ENCODE measurements at regions not wholly inside any gene's neighbourhood (a gene's known extent, or its start where the extent isn't known, plus 50 kb on each side); places are given as distances from the start of the nearest gene placed in this dataset.
"Not testable (repeated sequence)": the region's sequence is repeated elsewhere in the genome, so short reads cannot be mapped to it uniquely, and the experiment has no call there.

GRCh38 chr16:29203046-29203932 lies 203.2 kb downstream of the NPIPB11 start:
- H3K9me3 ChIP-seq (ENCODE audit: control insufficient read depth, low read length); H3K36me3 ChIP-seq (ENCODE audit: control insufficient read depth in 1 of 2, insufficient read depth in 2 of 2, low read length in 1 of 2); H3K4me3 ChIP-seq (ENCODE audit: low read length in 2 of 2); intact Hi-C loops (cut with DNase I); H3K4me1 ChIP-seq (ENCODE audit: control insufficient read depth in 1 of 2, insufficient read depth in 2 of 2, low read length in 2 of 2); H3K27me3 ChIP-seq (ENCODE audit: control insufficient read depth in 1 of 2, insufficient read depth in 2 of 2, low read length in 1 of 2); H3K27ac ChIP-seq (ENCODE audit: low read depth in 1 of 2, low read length in 2 of 2); ATAC-seq (ENCODE audit: low FRiP score): not testable (repeated sequence)
- 91 to 95% methylated on average over 28 to 30 of the region's 30 CpGs for WGBS, 2 donors
- DNase-seq, result peak in 1 of 2 donors; percentile 70

GRCh38 chr16:29202642-29203041 lies 203.9 kb downstream of the NPIPB11 start:
- H3K4me3 ChIP-seq (ENCODE audit: low read length in 2 of 2); ATAC-seq (ENCODE audit: low FRiP score); H3K9me3 ChIP-seq (ENCODE audit: control insufficient read depth, low read length); H3K27me3 ChIP-seq (ENCODE audit: control insufficient read depth in 1 of 2, insufficient read depth in 2 of 2, low read length in 1 of 2); intact Hi-C loops (cut with DNase I); H3K36me3 ChIP-seq (ENCODE audit: control insufficient read depth in 1 of 2, insufficient read depth in 2 of 2, low read length in 1 of 2); H3K4me1 ChIP-seq (ENCODE audit: control insufficient read depth in 1 of 2, insufficient read depth in 2 of 2, low read length in 2 of 2); H3K27ac ChIP-seq (ENCODE audit: low read depth in 1 of 2, low read length in 2 of 2): not testable (repeated sequence)
- 80 to 83% methylated on average over 10 of the region's 10 CpGs for WGBS, 2 donors
- DNase-seq, result peak in 1 of 2 donors; percentile 34

GRCh38 chr16:29202025-29202632 lies 204.4 kb downstream of the NPIPB11 start:
- H3K4me3 ChIP-seq (ENCODE audit: low read length in 2 of 2); H3K27ac ChIP-seq (ENCODE audit: low read depth in 1 of 2, low read length in 2 of 2); H3K27me3 ChIP-seq (ENCODE audit: control insufficient read depth in 1 of 2, insufficient read depth in 2 of 2, low read length in 1 of 2); intact Hi-C loops (cut with DNase I); H3K9me3 ChIP-seq (ENCODE audit: control insufficient read depth, low read length); H3K36me3 ChIP-seq (ENCODE audit: control insufficient read depth in 1 of 2, insufficient read depth in 2 of 2, low read length in 1 of 2); H3K4me1 ChIP-seq (ENCODE audit: control insufficient read depth in 1 of 2, insufficient read depth in 2 of 2, low read length in 2 of 2): not testable (repeated sequence)
- WGBS, 2 donors, result 61 to 85% methylated on average over 8 of the region's 8 CpGs
- ATAC-seq (ENCODE audit: low FRiP score), result peak; percentile 65
- peak in 1 of 2 donors; percentile 63 for DNase-seq

- DNase-seq (peak in 1 of 2 donors; percentile 74), ATAC-seq (ENCODE audit: low FRiP score) (peak; percentile 51)
- H3K27me3 ChIP-seq (ENCODE audit: control insufficient read depth in 1 of 2, insufficient read depth in 2 of 2, low read length in 1 of 2); H3K27ac ChIP-seq (ENCODE audit: low read depth in 1 of 2, low read length in 2 of 2); H3K9me3 ChIP-seq (ENCODE audit: control insufficient read depth, low read length); H3K4me1 ChIP-seq (ENCODE audit: control insufficient read depth in 1 of 2, insufficient read depth in 2 of 2, low read length in 2 of 2); H3K36me3 ChIP-seq (ENCODE audit: control insufficient read depth in 1 of 2, insufficient read depth in 2 of 2, low read length in 1 of 2); intact Hi-C loops (cut with DNase I); H3K4me3 ChIP-seq (ENCODE audit: low read length in 2 of 2): not testable (repeated sequence)
- WGBS, 2 donors, result 76 to 85% methylated on average over 24 to 25 of the region's 25 CpGs
These were observed 205.1 kb downstream of the NPIPB11 start for GRCh38 chr16:29201296-29202024.

- H3K4me1 ChIP-seq (ENCODE audit: control insufficient read depth in 1 of 2, insufficient read depth in 2 of 2, low read length in 2 of 2); H3K4me3 ChIP-seq (ENCODE audit: low read length in 2 of 2); H3K36me3 ChIP-seq (ENCODE audit: control insufficient read depth in 1 of 2, insufficient read depth in 2 of 2, low read length in 1 of 2); intact Hi-C loops (cut with DNase I); H3K27me3 ChIP-seq (ENCODE audit: control insufficient read depth in 1 of 2, insufficient read depth in 2 of 2, low read length in 1 of 2); H3K27ac ChIP-seq (ENCODE audit: low read depth in 1 of 2, low read length in 2 of 2); DNase-seq; ATAC-seq (ENCODE audit: low FRiP score); H3K9me3 ChIP-seq (ENCODE audit: control insufficient read depth, low read length): not testable (repeated sequence)
- 85 to 91% methylated on average over 6 to 9 of the region's 9 CpGs for WGBS, 2 donors
These were observed 205.8 kb downstream of the NPIPB11 start for GRCh38 chr16:29200681-29201080.

- H3K27me3 ChIP-seq (ENCODE audit: control insufficient read depth in 1 of 2, insufficient read depth in 2 of 2, low read length in 1 of 2); H3K4me3 ChIP-seq (ENCODE audit: low read length in 2 of 2); H3K27ac ChIP-seq (ENCODE audit: low read depth in 1 of 2, low read length in 2 of 2); H3K36me3 ChIP-seq (ENCODE audit: control insufficient read depth in 1 of 2, insufficient read depth in 2 of 2, low read length in 1 of 2); intact Hi-C loops (cut with DNase I); H3K9me3 ChIP-seq (ENCODE audit: control insufficient read depth, low read length); H3K4me1 ChIP-seq (ENCODE audit: control insufficient read depth in 1 of 2, insufficient read depth in 2 of 2, low read length in 2 of 2): not testable (repeated sequence)
- peak; percentile 17 for ATAC-seq (ENCODE audit: low FRiP score)
- peak; percentile 32 to 63 for DNase-seq
- WGBS, 2 donors, result 49 to 51% methylated on average over 10 to 11 of the region's 12 CpGs
These were observed 206.3 kb downstream of the NPIPB11 start for GRCh38 chr16:29200135-29200601.

- 58 to 63% methylated on average over 15 of the region's 15 CpGs for WGBS, 2 donors
These were observed 206.9 kb downstream of the NPIPB11 start for GRCh38 chr16:29199626-29200025.

GRCh38 chr16:29198731-29199521 lies 207.6 kb downstream of the NPIPB11 start:
- intact Hi-C loops (cut with DNase I), result no loop called here
- 88 to 89% methylated on average over 23 of the region's 23 CpGs for WGBS, 2 donors
- Histone ChIP-seq H3K4me3 (ENCODE audit: low read length in 2 of 2) (no peak overlapping the region), H3K27me3 (ENCODE audit: control insufficient read depth in 1 of 2, insufficient read depth in 2 of 2, low read length in 1 of 2) (no peaks in the 10 kb centered on the region), H3K4me1 (ENCODE audit: control insufficient read depth in 1 of 2, insufficient read depth in 2 of 2, low read length in 2 of 2) (no peaks in the 10 kb centered on the region), H3K27ac (ENCODE audit: low read depth in 1 of 2, low read length in 2 of 2) (no peak overlapping the region), H3K36me3 (ENCODE audit: control insufficient read depth in 1 of 2, insufficient read depth in 2 of 2, low read length in 1 of 2) (no peaks in the 10 kb centered on the region), H3K9me3 (ENCODE audit: control insufficient read depth, low read length) (no peaks in the 10 kb centered on the region)
- ATAC-seq (ENCODE audit: low FRiP score), result no peak
- peak; percentile 39 to 61 for DNase-seq

More at GRCh38 chr16:29199626-29200025, 206.9 kb downstream of the NPIPB11 start:
- H3K9me3 ChIP-seq (ENCODE audit: control insufficient read depth, low read length); H3K27ac ChIP-seq (ENCODE audit: low read depth in 1 of 2, low read length in 2 of 2); H3K4me1 ChIP-seq (ENCODE audit: control insufficient read depth in 1 of 2, insufficient read depth in 2 of 2, low read length in 2 of 2); H3K4me3 ChIP-seq (ENCODE audit: low read length in 2 of 2); H3K27me3 ChIP-seq (ENCODE audit: control insufficient read depth in 1 of 2, insufficient read depth in 2 of 2, low read length in 1 of 2); intact Hi-C loops (cut with DNase I); H3K36me3 ChIP-seq (ENCODE audit: control insufficient read depth in 1 of 2, insufficient read depth in 2 of 2, low read length in 1 of 2): not testable (repeated sequence)
- ATAC-seq (ENCODE audit: low FRiP score) (peak; percentile 2), DNase-seq (peak in 1 of 2 donors; percentile 77)

Data from aorta (tissue), 5 donors.